ENCODE measurements at regions not wholly inside any gene's neighbourhood (a gene's known extent, or its start where the extent isn't known, plus 50 kb on each side); places are given as distances from the start of the nearest gene placed in this dataset.

GRCh38 chr11:130533871-130534270 lies 85.4 kb downstream of the ADAMTS15 start:
- TF ChIP-seq GATA2 (IDR thresholded peaks at IDR 0.05; ENCODE audit: low read depth, low read length) = no peak
- TF ChIP-seq GATA3 (IDR thresholded peaks at IDR 0.05; ENCODE audit: low read depth, low read length) = no peak

All from SH-SY5Y (cell line).